Skeletal muscle tissue (tissue), 3 donors: ENCODE measurements at regions not wholly inside any gene's neighbourhood (a gene's known extent, or its start where the extent isn't known, plus 50 kb on each side); places are given as distances from the start of the nearest gene placed in this dataset.
"Not testable (repeated sequence)": the region's sequence is repeated elsewhere in the genome, so short reads cannot be mapped to it uniquely, and the experiment has no call there.

Experiments used
- H3K27ac ChIP-seq: one replicate; pipeline ENCODE4 v1.7.0; 2013; ENCODE audit warnings: mild to moderate bottlenecking, low read depth, low read length, inconsistent platforms
- H3K27me3 ChIP-seq, 3 donors: one replicate each; pipeline ENCODE4 v1.7.0; 2013; ENCODE audit warnings: low read length in 3 of 3; ENCODE audit not compliant: control insufficient read depth in 3 of 3, insufficient read depth in 3 of 3
- H3K36me3 ChIP-seq, 3 donors: one replicate each; pipeline ENCODE4 v1.7.0; 2013; ENCODE audit warnings: low read length in 3 of 3; ENCODE audit not compliant: control insufficient read depth in 3 of 3, insufficient read depth in 3 of 3
- H3K4me1 ChIP-seq, 3 donors: one replicate each; pipeline ENCODE4 v1.7.0; 2013; ENCODE audit warnings: low read length in 3 of 3, mild to moderate bottlenecking in 3 of 3; ENCODE audit not compliant: control insufficient read depth in 3 of 3, insufficient read depth in 3 of 3
- H3K4me3 ChIP-seq, 3 donors: one replicate each; pipeline ENCODE4 v1.7.0; 2013; ENCODE audit warnings: low read length in 3 of 3
- H3K9ac ChIP-seq, 3 donors: one replicate each; pipeline ENCODE4 v1.7.0; 2013; ENCODE audit warnings: low read length in 3 of 3, mild to moderate bottlenecking in 3 of 3, moderate library complexity in 2 of 3, low read depth in 1 of 3
- H3K9me3 ChIP-seq, 3 donors: one replicate each; pipeline ENCODE4 v1.7.0; 2013; ENCODE audit warnings: low read length in 3 of 3; ENCODE audit not compliant: control insufficient read depth in 3 of 3
- donor health status: Osteomylitis.

GRCh38 chrX:109896024-109896423, 106.9 kb upstream of the TMEM164 start:
- H3K36me3 ChIP-seq, H3K4me3 ChIP-seq, H3K27me3 ChIP-seq: not testable (repeated sequence)

GRCh38 chrX:109902665-109903064, 100.2 kb upstream of the TMEM164 start:
- Histone ChIP-seq H3K9ac (no peak overlapping the region), H3K27ac (no peak overlapping the region), H3K9me3 (no peaks in the 10 kb centered on the region), H3K4me3 (no peak overlapping the region), H3K4me1 (no peaks in the 10 kb centered on the region), H3K27me3 (no peaks in the 10 kb centered on the region), H3K36me3 (no peaks in the 10 kb centered on the region)

More at GRCh38 chrX:109896024-109896423, 106.9 kb upstream of the TMEM164 start:
- H3K9me3 ChIP-seq, H3K27ac ChIP-seq, H3K9ac ChIP-seq, H3K4me1 ChIP-seq: not testable (repeated sequence)

- no peaks in the 10 kb centered on the region for H3K9me3 ChIP-seq
Observed at GRCh38 chrX:109911046-109911445, 91.9 kb upstream of the TMEM164 start.

GRCh38 chrX:109912993-109913392, 89.9 kb upstream of the TMEM164 start:
- H3K27ac ChIP-seq, H3K9me3 ChIP-seq, H3K36me3 ChIP-seq, H3K9ac ChIP-seq, H3K4me3 ChIP-seq, H3K4me1 ChIP-seq, H3K27me3 ChIP-seq: not testable (repeated sequence)

More at GRCh38 chrX:109911046-109911445, 91.9 kb upstream of the TMEM164 start:
- H3K27ac ChIP-seq, result no peak overlapping the region
- no peaks in the 10 kb centered on the region for H3K27me3 ChIP-seq
- H3K4me1 ChIP-seq, result no peaks in the 10 kb centered on the region
- H3K9ac ChIP-seq, result no peak overlapping the region
- H3K4me3 ChIP-seq, result no peak overlapping the region
- H3K36me3 ChIP-seq, result no peaks in the 10 kb centered on the region

GRCh38 chrX:109914114-109914849, 88.6 kb upstream of the TMEM164 start:
- no peaks in the 10 kb centered on the region for H3K27me3 ChIP-seq
- no peak overlapping the region for H3K4me3 ChIP-seq
- H3K4me1 ChIP-seq, result no peaks in the 10 kb centered on the region
- no peaks in the 10 kb centered on the region for H3K36me3 ChIP-seq
- peak overlapping the region; percentile 23 for H3K27ac ChIP-seq
- no peak overlapping the region for H3K9ac ChIP-seq
- no peaks in the 10 kb centered on the region for H3K9me3 ChIP-seq

- Histone ChIP-seq H3K4me3 (no peak overlapping the region), H3K4me1 (no peaks in the 10 kb centered on the region), H3K27me3 (no peaks in the 10 kb centered on the region), H3K9me3 (no peaks in the 10 kb centered on the region), H3K36me3 (no peaks in the 10 kb centered on the region), H3K9ac (no peak overlapping the region), H3K27ac (no peak overlapping the region)
Observed at GRCh38 chrX:109918753-109919152, 84.2 kb upstream of the TMEM164 start.

- Histone ChIP-seq H3K36me3 (no peaks in the 10 kb centered on the region), H3K27ac (no peak overlapping the region), H3K4me1 (peaks cover 0 to under 1% (median 0%) of the 10 kb centered on the region in 3 donors), H3K4me3 (no peak overlapping the region), H3K9me3 (no peaks in the 10 kb centered on the region), H3K9ac (no peak overlapping the region), H3K27me3 (no peaks in the 10 kb centered on the region)
Observed at GRCh38 chrX:109920325-109920724, 82.6 kb upstream of the TMEM164 start.

GRCh38 chrX:109920868-109921267, 82.0 kb upstream of the TMEM164 start:
- no peak overlapping the region for H3K4me3 ChIP-seq
- no peaks in the 10 kb centered on the region for H3K9me3 ChIP-seq
- peaks cover 0 to 5% (median 2%) of the 10 kb centered on the region in 3 donors for H3K4me1 ChIP-seq
- H3K27me3 ChIP-seq, result no peaks in the 10 kb centered on the region
- no peak overlapping the region for H3K9ac ChIP-seq
- no peak overlapping the region for H3K27ac ChIP-seq
- no peaks in the 10 kb centered on the region for H3K36me3 ChIP-seq

GRCh38 chrX:109922190-109922589, 80.7 kb upstream of the TMEM164 start:
- Histone ChIP-seq H3K9ac (no peak overlapping the region), H3K27me3 (no peaks in the 10 kb centered on the region), H3K36me3 (no peaks in the 10 kb centered on the region), H3K4me3 (no peak overlapping the region), H3K27ac (no peak overlapping the region), H3K9me3 (no peaks in the 10 kb centered on the region), H3K4me1 (peaks cover 2 to 17% (median 14%) of the 10 kb centered on the region in 3 donors)

- not testable (repeated sequence) for H3K9ac ChIP-seq, H3K27me3 ChIP-seq, H3K36me3 ChIP-seq, H3K27ac ChIP-seq, H3K4me3 ChIP-seq, H3K9me3 ChIP-seq
- H3K4me1 ChIP-seq, result peaks cover 2 to 30% (median 26%) of the 10 kb centered on the region in 3 donors
Observed at GRCh38 chrX:109925003-109925402, 77.9 kb upstream of the TMEM164 start.
